ENCODE measurements at regions not wholly inside any gene's neighbourhood (a gene's known extent, or its start where the extent isn't known, plus 50 kb on each side); places are given as distances from the start of the nearest gene placed in this dataset.

DNA sequence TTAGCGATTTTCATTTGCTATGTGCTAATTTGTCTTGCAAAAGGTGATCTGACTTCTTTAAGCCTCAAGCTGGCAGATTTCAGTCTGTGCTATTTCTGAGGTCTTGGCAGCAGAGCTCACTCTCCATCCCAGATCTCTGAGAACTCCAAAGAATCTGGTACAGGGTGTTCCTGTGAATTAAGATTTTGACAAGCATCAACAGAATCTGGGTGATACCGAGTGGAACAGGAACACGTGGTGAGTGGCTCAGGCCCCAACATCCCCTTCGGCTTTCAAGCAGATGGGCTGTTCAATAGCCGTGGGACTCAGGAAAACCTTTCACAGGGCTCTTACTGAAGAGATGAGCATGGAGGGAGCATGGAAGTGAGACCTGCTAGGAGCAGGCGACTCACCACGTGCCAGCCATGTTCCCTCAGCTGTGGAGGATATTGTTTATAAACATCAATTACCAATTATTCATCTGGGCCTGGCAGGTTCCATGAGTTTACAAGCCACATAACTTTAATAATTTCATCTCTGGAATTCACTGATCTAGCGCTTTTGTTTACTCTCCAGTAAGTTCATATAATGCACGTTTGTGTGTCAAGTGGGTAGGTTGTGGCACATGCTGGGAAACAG lies 103.4 kb upstream of the SELENOK start:
- H3K36me3 ChIP-seq: no peaks in the 10 kb centered on the region
- H3K4me1 ChIP-seq: peaks cover 0 to 7% of the 10 kb centered on the region in 2 donors
- no peak for DNase-seq (ENCODE audit: low spot score)
- H3K9me3 ChIP-seq: no peaks in the 10 kb centered on the region
- no peak overlapping the region for H3K4me3 ChIP-seq
- H3K27me3 ChIP-seq: no peaks in the 10 kb centered on the region
- no peak for TF ChIP-seq CTCF (IDR thresholded peaks at IDR 0.05)
- H3K27ac ChIP-seq: no peak overlapping the region

DNA sequence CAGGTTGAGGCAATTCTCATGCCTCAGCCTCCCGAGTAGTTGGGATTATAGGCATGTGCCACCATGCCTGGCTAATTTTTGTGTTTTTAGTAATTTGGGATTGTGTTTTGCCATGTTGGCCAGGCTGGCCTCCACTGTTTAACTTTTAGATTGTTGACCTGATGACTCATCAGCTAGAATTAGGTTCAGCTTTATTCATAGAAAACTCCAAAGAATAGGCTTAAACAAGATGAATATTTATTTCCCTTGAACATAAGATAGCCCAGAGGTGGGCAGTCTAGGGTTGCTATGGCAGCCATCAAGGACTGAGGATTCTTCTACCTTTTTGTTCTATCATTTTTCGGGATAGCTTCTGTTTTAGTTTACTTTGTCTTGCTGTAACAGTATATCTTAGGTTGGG lies 99.6 kb upstream of the SELENOK start:
- no peak overlapping the region for H3K27ac ChIP-seq

DNA sequence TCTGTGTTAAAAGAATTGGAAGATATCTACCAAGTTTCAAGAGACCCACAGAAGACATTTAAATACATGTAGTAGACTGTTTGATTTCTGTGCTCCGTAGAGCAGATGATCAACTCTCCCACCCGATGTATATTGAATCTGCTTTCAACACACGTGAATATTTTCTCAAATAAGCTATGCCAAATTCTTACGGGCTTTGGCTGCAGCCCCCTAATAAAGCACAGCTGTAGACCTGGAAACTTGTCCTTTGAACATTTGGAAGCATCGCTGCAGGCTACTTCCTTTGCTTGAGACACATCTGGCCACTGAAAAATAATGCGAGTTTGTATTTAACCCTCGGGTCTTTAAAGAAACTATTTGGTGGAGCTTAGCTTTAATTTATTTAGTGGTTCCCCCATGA lies 98.3 kb upstream of the SELENOK start:
- Histone ChIP-seq H3K27me3 (no peaks in the 10 kb centered on the region), H3K4me1 (no peaks in the 10 kb centered on the region), H3K4me3 (no peak overlapping the region), H3K36me3 (no peaks in the 10 kb centered on the region), H3K27ac (no peak overlapping the region), H3K9me3 (no peaks in the 10 kb centered on the region)
- no peak for DNase-seq (ENCODE audit: low spot score)
- no peak for TF ChIP-seq CTCF (IDR thresholded peaks at IDR 0.05)

More for the DNA sequence above, 99.6 kb upstream of the SELENOK start:
- no peaks in the 10 kb centered on the region for H3K4me1 ChIP-seq
- H3K36me3 ChIP-seq: no peaks in the 10 kb centered on the region
- no peaks in the 10 kb centered on the region for H3K27me3 ChIP-seq
- H3K9me3 ChIP-seq: no peaks in the 10 kb centered on the region
- no peak for DNase-seq (ENCODE audit: low spot score)
- no peak for TF ChIP-seq CTCF (IDR thresholded peaks at IDR 0.05)
- H3K4me3 ChIP-seq: no peak overlapping the region

DNA sequence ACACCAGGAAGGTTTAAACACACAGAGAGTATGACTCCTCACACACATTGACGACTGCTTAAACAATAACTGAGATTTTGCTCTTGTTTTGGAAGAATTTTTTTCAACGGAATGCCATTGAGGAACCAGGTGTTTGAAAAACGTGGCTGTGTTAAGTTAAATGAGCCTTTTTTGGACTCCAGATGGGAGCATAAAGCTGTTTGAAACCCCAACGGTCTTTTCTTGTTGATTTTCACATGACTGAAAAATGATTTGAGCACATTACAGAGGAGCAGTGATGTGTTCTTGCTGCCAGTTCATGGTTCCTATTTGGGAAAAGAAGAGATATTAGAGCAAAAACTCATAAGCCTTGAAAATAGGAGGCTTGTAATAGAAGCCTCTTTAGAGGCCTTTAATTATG lies 97.8 kb upstream of the SELENOK start:
- Histone ChIP-seq H3K27me3 (no peaks in the 10 kb centered on the region), H3K9me3 (no peaks in the 10 kb centered on the region), H3K27ac (no peak overlapping the region), H3K4me1 (no peaks in the 10 kb centered on the region), H3K4me3 (no peak overlapping the region), H3K36me3 (no peaks in the 10 kb centered on the region)
- no peak for DNase-seq (ENCODE audit: low spot score)
- no peak for TF ChIP-seq CTCF (IDR thresholded peaks at IDR 0.05)

GRCh38 chr3:53978386-53978785 lies 86.7 kb upstream of the SELENOK start:
- Histone ChIP-seq H3K36me3 (no peaks in the 10 kb centered on the region), H3K9me3 (no peaks in the 10 kb centered on the region), H3K4me3 (no peak overlapping the region), H3K27ac (no peak overlapping the region), H3K27me3 (no peaks in the 10 kb centered on the region), H3K4me1 (no peaks in the 10 kb centered on the region)
- no peak for DNase-seq (ENCODE audit: low spot score)
- TF ChIP-seq CTCF (IDR thresholded peaks at IDR 0.05): no peak

GRCh38 chr3:53975382-53975781 lies 83.7 kb upstream of the SELENOK start:
- Histone ChIP-seq H3K9me3 (peaks cover 0 to 5% of the 10 kb centered on the region in 2 donors), H3K36me3 (no peaks in the 10 kb centered on the region), H3K27me3 (no peaks in the 10 kb centered on the region), H3K27ac (no peak overlapping the region), H3K4me1 (no peaks in the 10 kb centered on the region), H3K4me3 (no peak overlapping the region)
- no peak for TF ChIP-seq CTCF (IDR thresholded peaks at IDR 0.05)
- DNase-seq (ENCODE audit: low spot score): no peak
